Left cardiac atrium (tissue), 4 donors: ENCODE measurements at regions not wholly inside any gene's neighbourhood (a gene's known extent, or its start where the extent isn't known, plus 50 kb on each side); places are given as distances from the start of the nearest gene placed in this dataset.
"Not testable (repeated sequence)": the region's sequence is repeated elsewhere in the genome, so short reads cannot be mapped to it uniquely, and the experiment has no call there.

Experiments
- ATAC-seq, 2 donors: fragments of 200-7000 bp; cut with Tn5 transposase; one replicate each; pipeline ENCODE4 v1.9.1; 2020; ENCODE audit warnings: mild to moderate bottlenecking in 2 of 2, moderate library complexity in 2 of 2
- DNase-seq: peaks from one replicate; pipeline ENCODE4 v3.0.0-alpha.2; 2020
- intact Hi-C, 2 donors: fragments of 100-400 bp; cut with DNase I; formaldehyde crosslinking; loops; one replicate each; pipeline versions ENCODE4 v1.14.1 to v1.15.1; 2022 to 2023
- donor health status: DM: no; HTN: yes; CAD: no.
- donor health status: DM: no; HTN: yes; CAD: no; lungs with severe emphysema.
- donor health status: DM: yes; HTN: yes; CAD: no.
- donor health status: Dilated cardiomyopathy.

DNA sequence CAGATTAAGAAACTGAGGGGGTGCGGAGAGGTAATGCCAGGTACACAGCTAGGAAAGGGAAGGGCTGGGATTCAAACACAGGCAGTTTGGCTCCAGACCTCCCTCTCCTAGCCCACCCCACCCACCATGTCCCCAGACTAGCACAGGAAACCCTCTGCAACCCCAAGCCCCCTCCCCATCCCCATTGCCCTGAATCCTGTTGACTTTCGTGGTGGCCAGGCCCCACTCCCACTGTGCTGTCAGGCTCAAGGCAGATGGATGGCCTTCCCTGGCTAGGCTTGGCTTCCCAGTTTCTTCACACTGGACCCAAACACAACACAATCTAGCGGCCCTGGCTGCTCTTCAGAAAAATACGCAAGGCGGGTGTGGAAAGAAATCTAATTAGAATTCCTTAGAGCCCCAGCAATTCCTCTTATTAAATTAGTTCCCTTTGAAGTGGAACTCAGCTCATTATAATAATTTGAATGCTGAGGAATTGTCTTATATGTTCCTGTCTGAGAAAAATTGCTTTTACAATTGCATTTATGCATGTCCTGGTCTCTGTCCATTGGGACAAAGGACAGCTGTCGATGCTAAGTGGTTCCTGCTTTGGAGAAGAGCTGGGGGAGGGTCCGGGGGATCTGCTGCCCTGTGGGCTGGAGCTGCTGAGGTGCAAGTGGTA, 97.4 kb downstream of the SYF2 start:
- intact Hi-C loops: no loop called here
- no peak for DNase-seq
- no peak for ATAC-seq

DNA sequence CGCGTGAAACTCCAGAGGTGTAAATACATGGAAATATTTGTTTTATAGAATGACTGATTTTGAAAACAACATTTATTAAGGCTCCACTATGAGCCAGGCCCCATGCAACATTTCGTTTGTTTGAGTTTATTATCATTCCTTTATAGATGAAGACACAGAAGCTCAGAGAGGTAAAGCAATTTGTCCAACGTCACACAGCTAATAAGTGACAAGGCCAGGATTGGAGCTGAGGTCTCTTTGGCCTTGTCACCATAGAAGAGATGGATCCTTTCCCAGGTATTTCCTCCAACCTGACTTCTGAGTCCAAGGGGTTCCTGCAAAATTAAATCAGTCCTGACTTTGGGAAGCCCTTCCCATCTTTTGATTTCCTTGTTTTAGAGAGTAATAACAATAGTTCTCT, 98.0 kb downstream of the SYF2 start:
- intact Hi-C loops: no loop called here
- no peak for DNase-seq
- ATAC-seq: no peak

DNA sequence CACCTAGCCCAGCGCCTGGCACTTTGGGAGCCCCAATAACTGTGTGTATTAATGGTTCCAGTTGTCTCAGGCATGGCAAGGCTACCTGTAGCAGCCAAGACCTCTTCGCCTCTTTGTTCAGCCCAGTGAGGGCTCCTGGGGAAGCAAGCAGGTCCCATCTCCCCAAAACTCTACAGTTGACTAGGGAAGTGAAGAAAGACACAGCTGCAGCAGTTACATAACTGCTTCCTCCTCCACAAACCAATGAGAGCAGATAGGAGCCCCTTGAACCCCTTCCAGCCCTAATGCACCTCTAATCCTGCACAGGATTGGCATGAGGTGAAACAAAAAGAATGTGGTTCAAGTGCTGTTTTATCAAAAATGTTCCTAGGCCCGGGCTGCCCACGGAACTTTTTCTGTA, 100.5 kb downstream of the SYF2 start:
- DNase-seq (no peak), ATAC-seq (no peak)
- intact Hi-C loops: no loop called here

DNA sequence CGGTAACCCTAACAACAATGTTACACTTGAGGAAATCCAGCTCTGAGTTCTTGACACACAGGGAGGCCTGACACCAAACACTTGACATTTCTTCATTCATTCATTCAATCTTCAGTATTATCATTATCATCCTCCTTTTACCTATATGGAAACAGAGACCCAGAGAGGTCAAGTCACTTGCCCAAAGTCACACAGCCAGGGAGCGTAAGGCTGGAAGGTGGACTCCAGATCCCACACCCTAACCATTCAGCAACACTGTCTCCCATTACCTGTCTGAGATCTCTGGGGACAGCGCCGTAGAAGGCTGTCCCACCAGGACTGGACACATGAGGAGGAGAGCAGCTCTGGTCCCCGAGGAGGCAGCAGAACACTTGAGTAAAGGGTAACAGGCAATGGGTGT, 101.4 kb downstream of the SYF2 start:
- ATAC-seq (no peak), DNase-seq (no peak)
- intact Hi-C loops: no loop called here

DNA sequence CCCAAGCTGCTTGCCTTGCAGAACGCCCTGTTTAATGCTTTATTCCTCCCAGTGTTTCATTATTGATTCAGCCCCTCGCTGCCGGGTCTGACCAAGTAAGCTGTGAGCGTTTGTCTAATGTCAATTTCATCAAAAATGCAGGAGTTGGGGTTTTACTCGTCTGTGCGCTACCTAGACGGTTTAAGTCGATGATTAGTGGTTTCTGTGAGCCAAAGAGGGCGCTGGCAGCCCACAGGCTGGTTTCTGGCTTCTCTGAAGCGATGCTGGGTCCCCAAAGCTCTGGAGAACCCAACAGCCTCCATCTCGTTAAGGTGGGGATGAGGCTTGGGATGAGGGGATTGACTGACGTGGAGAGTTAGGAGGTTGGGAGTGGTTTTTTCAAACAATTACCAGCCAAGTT, 102.9 kb downstream of the SYF2 start:
- ATAC-seq: no peak
- DNase-seq: no peak
- intact Hi-C loops: no loop called here

DNA sequence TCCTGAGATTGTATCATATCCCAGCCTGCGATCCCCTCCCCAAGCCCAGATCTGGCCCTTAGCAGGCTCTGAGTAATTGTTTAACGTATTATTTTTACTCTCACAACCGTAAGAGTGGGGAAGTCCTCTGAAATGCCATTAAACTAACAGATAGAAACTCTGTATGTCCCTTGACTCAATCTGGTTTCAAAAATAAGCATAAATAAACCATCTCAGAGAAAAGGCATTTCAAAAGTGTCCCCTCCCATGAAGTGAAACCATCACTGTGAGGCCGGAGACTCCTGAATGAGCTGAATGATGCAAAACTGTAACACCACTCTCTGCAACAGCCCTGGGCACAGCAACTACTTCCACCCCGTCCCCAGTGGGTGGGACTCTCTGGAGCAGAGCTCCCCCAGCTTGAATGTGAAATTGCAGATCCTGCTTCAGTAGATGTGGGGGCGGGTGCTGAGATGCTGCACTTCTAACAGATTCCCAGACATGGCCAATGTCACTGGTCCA, 104.1 kb downstream of the SYF2 start:
- intact Hi-C loops: no loop called here
- ATAC-seq (no peak), DNase-seq (no peak)

DNA sequence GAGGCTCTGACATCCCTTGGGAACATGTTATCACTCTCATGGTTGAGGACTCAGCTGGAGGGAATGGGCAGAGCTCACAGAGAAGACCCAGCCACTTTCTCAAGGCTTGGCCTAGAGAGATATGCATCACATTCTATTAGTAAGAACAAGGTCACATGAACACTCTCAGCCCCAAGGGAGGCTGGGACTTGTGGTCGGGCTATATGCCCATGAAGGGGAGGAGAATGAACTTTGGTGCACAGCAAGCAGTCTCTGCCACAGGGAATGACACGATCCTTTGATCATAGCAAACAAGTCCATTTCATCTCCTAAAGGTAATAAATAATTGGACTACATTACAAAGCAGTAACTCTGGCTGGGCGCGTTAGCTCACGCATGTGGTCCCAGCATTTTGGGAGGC, 105.7 kb downstream of the SYF2 start:
- no peak for ATAC-seq
- DNase-seq: no peak
- intact Hi-C loops: no loop called here

DNA sequence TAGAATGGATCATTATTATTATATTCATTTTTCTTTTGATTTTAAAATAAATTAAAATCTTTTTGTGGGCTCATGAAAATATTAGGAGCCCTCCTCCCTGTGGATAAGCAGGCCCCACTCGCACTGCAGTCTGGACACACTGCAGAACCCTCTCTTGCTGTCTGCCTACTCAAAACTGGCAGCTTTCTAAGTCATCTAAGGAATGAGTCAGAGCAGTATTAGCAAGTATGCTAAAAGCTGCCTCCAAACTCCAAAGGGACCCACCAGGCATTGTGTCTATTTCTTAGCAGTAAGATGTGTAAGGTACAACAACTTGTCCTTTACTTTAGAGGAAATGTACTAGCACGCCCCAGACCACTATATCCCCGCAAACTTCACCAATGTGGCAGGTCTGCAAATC, 108.8 kb downstream of the SYF2 start:
- intact Hi-C loops: no loop called here
- no peak for ATAC-seq

DNA sequence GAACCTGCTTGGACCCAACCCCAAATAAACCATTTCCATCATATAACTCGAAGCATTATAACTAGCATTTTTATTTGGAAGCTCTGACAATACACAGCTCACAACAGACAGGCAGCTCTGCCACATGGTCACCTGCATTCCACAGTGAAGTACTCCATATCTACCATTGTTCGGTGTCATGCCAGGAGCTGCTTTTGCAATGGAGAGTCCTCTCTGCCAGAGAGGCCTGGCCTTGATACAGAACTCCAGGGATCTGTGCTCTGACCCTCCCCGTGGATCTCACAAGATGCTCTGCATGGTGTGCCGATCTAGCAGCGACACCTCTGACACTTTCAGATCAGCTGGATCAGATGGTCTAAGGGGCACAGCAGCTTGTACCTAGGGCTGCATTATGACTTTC, 109.6 kb downstream of the SYF2 start:
- DNase-seq (no peak), ATAC-seq (no peak)
- intact Hi-C loops: no loop called here

More for the DNA sequence above, 108.8 kb downstream of the SYF2 start:
- no peak for DNase-seq

DNA sequence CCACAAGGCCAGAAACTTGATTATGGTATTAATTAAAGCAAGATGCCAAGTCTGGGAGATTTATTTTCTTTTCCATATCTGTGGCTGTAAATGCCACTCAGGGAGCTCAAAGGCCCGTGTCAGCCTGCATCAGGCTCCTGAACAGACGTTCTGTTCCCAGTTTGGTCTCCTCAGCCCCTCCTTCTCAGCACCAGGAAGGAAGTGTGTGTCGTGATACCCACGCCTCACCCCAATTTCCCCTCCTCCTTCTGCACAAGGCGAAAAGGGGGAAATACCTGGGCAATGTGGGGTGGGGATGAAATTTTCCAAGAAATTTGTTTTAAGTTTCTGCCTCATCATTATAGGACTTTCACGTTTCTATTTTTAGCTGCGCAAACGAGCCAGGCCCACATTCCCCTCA, 112.0 kb downstream of the SYF2 start:
- DNase-seq: no peak
- no peak for ATAC-seq
- intact Hi-C loops: no loop called here

DNA sequence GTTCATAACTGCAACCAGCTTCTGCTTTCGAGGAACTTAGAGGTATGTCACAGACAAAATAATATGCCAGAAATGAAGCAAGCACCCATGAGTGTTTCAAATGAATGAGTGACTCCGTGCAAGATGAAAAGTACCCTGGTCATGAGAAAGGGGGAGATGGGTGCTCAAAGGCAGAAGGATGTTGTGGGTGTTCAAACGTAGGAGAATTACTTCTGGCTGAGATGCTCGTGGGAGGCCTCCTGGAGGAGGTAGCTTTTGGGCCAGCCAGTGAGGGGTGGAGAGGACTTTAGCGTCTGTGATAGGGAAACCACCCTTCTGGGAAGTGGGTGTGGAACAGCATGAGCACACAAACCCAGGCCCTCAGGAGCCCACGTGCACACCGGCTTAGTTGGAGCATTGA, 113.8 kb downstream of the SYF2 start:
- no peak for DNase-seq
- ATAC-seq: no peak
- intact Hi-C loops: no loop called here

DNA sequence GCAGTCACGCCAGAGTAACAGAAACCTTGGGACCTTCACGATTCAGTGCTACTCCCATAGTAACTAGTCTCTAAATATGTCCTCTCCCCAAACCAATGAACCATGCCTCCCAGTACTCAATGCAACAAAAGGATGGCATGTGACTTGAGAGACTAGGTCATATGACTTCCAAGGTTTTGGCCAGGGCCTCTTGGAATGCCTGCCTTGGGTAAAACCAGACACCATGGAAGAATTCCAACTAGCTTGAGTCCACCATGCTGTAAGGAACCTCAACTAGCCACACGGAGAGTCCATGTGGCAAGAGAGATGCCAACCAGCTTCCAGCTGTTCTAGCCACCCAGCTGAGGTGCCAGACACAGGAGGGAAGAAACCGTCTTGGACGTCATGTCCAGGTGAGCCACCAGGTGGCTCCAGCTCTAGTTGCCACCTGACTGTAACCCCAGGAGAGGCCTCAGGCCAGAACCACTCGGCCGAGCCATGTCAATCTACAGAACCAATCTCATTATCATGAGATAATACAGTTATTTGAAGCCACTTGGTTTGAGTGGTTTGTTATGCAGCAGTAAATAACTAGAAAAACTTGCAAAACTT, 115.0 kb downstream of the SYF2 start:
- intact Hi-C loops: no loop called here
- ATAC-seq (no peak), DNase-seq (no peak)

DNA sequence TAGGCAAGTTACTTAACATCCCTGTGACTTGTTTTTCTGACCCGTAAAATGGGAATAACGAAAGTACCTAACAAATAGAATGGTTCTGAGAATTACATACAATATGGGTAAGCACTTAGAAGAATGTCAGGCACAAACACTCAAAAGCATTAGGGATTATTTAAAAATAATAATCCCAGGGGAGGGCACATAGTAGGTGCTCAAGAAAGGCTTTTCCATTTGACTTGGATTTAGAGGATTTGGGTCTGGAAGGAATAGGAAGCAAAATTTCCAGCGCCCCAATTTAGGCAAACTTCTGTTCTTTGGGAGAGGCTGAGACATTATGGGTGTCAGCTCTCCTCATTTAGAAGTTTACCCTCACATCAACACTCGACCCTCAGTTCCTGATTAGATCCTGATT, 115.5 kb downstream of the SYF2 start:
- intact Hi-C loops: no loop called here
- no peak for ATAC-seq

DNA sequence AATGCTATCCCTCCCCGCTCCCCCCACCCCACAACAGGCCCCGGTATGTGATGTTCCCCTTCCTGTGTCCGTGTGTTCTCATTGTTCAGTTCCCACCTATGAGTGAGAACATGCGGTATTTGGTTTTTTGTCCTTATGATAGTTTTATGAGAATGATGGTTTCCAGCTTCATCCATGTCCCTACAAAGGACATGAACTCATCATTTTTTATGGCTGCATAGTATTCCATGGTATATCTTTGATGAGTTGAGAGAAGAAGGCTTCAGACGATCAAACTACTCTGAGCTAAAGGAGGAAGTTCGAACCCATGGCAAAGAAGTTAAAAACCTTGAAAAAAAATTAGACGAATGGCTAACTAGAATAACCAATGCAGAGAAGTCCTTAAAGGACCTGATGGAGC, 116.2 kb downstream of the SYF2 start:
- intact Hi-C loops, ATAC-seq, DNase-seq: not testable (repeated sequence)

More for the DNA sequence above, 115.5 kb downstream of the SYF2 start:
- DNase-seq: no peak

DNA sequence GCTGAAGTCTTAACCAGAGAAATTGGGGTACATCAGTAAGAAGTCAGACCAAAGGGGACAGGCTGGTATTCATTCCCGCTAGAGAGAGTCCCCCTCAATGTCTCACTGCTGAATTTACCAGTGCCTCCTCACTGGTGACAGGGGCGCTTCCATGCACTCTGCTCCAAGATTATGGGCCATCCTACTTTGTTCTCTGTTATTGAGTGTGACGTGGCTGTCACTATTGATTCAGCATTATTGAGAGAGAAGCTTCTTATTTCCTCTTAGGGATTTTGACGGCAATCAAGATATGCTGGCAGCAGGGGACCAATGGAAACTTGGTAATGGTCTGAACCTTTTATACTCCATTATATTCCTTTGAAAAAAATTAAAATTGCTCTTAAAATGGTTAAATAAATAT, 118.6 kb downstream of the SYF2 start:
- ATAC-seq (no peak), DNase-seq (no peak)
- intact Hi-C loops: no loop called here

DNA sequence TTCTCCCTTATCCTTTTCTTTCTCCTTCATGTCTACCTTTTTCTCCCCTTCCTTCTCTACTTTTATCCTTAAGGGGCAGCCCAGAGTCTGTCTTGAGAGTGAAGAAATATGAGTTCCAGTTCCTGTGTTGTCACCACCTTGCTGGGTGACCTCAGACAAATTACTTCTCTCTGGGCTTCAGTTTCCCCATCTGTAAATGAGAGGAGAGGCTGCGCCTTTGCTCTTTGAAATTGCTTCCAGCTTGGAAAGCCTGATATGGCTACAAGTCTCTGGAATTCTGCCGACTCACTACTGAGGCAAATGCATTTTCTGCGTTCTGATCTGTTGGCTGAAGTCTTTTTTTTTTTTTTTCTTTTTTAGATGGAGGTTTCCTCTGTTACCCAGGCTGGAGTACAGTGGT, 119.2 kb downstream of the SYF2 start:
- intact Hi-C loops: no loop called here
- DNase-seq (no peak), ATAC-seq (no peak)

DNA sequence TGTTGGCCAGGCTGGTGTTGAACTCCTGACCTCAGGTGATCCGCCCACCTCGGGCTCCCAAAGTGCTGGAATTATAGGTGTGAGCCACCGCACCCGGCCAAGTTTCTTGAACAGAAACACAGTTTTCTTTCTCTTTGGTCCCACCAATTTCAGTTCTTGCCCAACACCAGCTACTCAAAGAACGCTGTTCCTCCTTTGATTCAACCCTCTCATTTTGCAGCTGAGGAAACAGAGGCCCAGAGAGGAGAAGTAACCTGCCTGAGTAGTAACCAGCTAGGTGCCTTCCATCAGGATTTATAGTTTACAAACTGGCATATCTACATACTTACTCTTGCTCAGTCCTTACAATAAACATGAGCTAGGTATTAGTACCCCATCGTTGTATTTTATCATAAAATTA, 119.9 kb downstream of the SYF2 start:
- DNase-seq (no peak), ATAC-seq (no peak)
- intact Hi-C loops: no loop called here

DNA sequence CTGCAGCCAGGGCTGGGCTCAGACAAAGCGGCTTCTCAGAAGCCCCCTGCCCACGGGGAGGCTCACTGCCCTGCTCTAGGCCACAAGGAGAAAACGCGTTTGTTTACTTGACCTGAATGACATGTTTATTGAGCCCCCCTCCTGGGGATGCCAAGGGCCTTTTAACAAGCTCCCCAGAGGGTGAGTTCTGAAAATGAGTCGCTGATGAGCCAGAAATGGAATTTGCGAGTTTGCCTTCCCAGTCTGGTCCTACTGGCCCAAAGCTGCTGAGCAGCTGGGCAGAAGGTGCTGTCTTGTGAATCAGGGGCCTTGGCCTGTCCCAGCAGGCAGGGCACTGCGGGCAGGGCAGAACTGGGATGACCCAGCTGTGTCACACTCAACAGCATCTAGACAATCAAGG, 120.6 kb downstream of the SYF2 start:
- DNase-seq: no peak
- intact Hi-C loops: no loop called here
- ATAC-seq: no peak

DNA sequence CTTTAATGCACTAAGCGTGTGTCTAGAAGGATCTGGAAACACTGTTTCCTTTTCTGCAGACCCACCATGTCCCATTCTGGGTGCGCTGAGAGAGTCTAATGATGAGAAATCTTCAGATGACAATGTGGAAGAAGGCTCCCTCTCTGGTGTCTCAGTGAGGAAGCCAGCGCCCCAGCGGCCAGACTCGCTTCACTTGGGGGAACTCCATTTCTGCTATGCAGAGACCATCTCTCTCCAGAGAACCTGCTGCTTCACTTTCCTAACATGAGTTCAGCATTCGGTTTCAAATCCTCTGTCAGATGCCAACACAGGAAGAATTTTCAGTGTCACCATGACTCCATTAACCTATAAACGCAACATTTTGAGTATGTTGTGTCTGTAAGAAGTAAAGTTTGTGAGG, 121.8 kb downstream of the SYF2 start:
- intact Hi-C loops: no loop called here
- no peak for ATAC-seq
- no peak for DNase-seq

DNA sequence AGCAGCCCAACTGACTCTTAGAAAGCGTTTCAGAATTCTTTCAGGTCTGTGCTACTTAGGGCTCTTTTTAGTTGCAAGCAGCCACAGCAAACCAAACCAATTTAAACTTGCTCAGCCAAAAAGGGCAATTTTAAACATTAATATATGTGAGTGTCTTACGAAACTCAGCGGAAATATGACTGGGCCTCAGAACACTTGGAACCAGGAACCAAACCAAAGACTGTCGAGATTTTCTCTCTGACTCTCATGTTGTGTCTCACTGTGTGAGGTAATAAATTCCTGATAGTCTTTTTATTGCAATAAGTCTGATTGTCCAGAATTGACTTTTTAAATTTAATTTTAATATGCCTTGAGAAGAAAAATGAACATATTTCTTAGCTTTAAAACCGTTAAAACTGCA, 122.3 kb downstream of the SYF2 start:
- intact Hi-C loops: no loop called here
- no peak for DNase-seq
- no peak for ATAC-seq

DNA sequence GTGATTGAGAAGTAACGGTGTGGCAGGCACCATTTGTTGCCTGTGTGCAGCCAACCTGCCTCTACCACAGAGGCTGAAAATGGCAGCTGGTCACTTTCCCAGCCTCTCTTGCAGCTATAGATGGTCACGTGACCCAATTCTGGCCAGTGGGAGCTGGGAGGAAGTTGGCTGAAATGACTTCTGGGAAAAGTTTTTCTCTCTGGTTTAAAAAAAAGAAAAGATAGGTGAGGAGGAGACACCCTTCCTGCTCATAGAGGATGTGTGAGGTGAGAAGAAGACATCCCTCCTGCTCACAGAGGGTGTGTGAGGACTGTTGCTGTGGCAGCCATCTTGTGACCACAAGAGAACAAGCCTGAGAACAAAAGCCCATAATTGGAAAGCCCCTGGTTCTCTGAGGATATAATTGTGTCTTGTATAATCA, 122.8 kb downstream of the SYF2 start:
- intact Hi-C loops: no loop called here
- ATAC-seq: no peak
- DNase-seq: no peak

DNA sequence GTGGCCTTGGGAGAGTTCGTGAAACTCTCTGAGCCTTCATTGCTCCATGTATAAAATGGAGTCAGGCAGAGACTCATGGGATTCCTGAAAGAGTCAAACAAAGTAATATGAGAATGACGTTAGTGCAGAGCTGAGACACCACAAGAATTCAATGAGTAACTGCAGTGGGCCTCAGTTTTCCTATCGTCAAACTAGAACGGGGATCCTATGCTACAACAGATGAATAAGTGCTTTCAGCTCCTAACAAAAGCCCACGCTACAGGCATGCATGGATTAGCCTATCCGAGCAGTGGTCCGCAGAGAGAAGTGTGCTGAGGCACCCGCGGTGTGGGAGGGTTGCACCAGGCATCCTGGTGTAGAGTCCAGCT, 124.7 kb downstream of the SYF2 start:
- intact Hi-C loops: no loop called here
- DNase-seq (no peak), ATAC-seq (no peak)
